ENCODE measurements at regions not wholly inside any gene's neighbourhood (a gene's known extent, or its start where the extent isn't known, plus 50 kb on each side); places are given as distances from the start of the nearest gene placed in this dataset.

- no peak overlapping the region for H3K14ac ChIP-seq (ENCODE audit: insufficient read length)
- H3K36me3 ChIP-seq (ENCODE audit: control insufficient read depth in 2 of 4, insufficient read depth in 4 of 4, low read length in 3 of 4): peaks cover 0 to 47% (median 13%) of the 10 kb centered on the region in 4 experiments; a peak in 4 of 8 replicates
- H2BK20ac ChIP-seq (ENCODE audit: low read length): no peak overlapping the region
- no peaks in the 10 kb centered on the region for H4K20me1 ChIP-seq (replicated peaks in 1 of 2; ENCODE audit: control insufficient read depth in 1 of 2, insufficient read depth in 2 of 2, low read length in 2 of 2)
- no peak overlapping the region for H3K4ac ChIP-seq (replicated peaks; ENCODE audit: insufficient read length, low read depth, low read length)
- H3K27me3 ChIP-seq (replicated peaks in 1 of 4; ENCODE audit: control insufficient read depth in 3 of 4, extremely low read depth in 1 of 4, insufficient read depth in 3 of 4, low read length in 3 of 4): no peaks in the 10 kb centered on the region
- TF ChIP-seq TCF12 (IDR thresholded peaks at IDR 0.05; ENCODE audit: low read depth, low read length) (no peak), CEBPB (IDR thresholded peaks at IDR 0.05; ENCODE audit: low read depth, low read length) (no peak), MAFK (IDR thresholded peaks at IDR 0.05; ENCODE audit: low read depth, low read length) (no peak), EZH2 (IDR thresholded peaks at IDR 0.05; ENCODE audit: low read depth, low read length, severe bottlenecking) (no peak), SUZ12 (IDR thresholded peaks at IDR 0.05; ENCODE audit: low read length) (no peak), SAP30 (IDR thresholded peaks at IDR 0.05; ENCODE audit: insufficient read depth, insufficient replicate concordance, low read length) (no peak), USF2 (IDR thresholded peaks at IDR 0.05; ENCODE audit: low read length) (no peak), ATF2 (IDR thresholded peaks at IDR 0.05; ENCODE audit: low read length) (no peak), TAF7 (optimal IDR thresholded peaks at IDR 0.05; ENCODE audit: borderline replicate concordance, low read depth, low read length) (no peak), JUN (IDR thresholded peaks at IDR 0.05; ENCODE audit: low read depth, low read length) (no peak)
- H3K9ac ChIP-seq (replicated peaks in 1 of 4; ENCODE audit: extremely low read depth in 1 of 4, low read depth in 3 of 4, low read length in 3 of 4): no peak overlapping the region
- no peaks in the 10 kb centered on the region for H3K79me1 ChIP-seq (ENCODE audit: low read depth, low read length)
- H4K91ac ChIP-seq (replicated peaks; ENCODE audit: insufficient read length, low read length): no peak overlapping the region
- no peak overlapping the region for H3K56ac ChIP-seq (replicated peaks; ENCODE audit: insufficient read length, low read depth, low read length)
- no peak overlapping the region for H3K4me3 ChIP-seq (ENCODE audit: extremely low read depth in 1 of 4, insufficient read depth in 2 of 4, low read depth in 3 of 4, low read length in 4 of 4)
- H2BK12ac ChIP-seq (ENCODE audit: low read depth, low read length): no peak overlapping the region
- no peak overlapping the region for H3K4me2 ChIP-seq (ENCODE audit: insufficient read depth in 1 of 2, low read depth in 2 of 2, low read length in 2 of 2)
- H3K18ac ChIP-seq (ENCODE audit: extremely low read depth, low read length): no peak overlapping the region
- no peak overlapping the region for H2BK5ac ChIP-seq (ENCODE audit: low read depth, low read length)
- no peaks in the 10 kb centered on the region for H3K79me2 ChIP-seq (ENCODE audit: control insufficient read depth in 1 of 2, insufficient read depth in 2 of 2, low read length in 2 of 2)
- FAIRE-seq: no peak
- peaks cover 6 to 14% of the 10 kb centered on the region in 2 experiments; a peak in 1 of 4 replicates for H3K9me3 ChIP-seq (ENCODE audit: insufficient read depth in 2 of 2, low read depth in 1 of 2, low read length in 1 of 2)
- no peak overlapping the region for H2BK120ac ChIP-seq (replicated peaks; ENCODE audit: low read depth, low read length)
- no peak overlapping the region for H2AK5ac ChIP-seq (ENCODE audit: low read depth, low read length)
- H4K8ac ChIP-seq (ENCODE audit: extremely low read depth, insufficient read depth, low read length): no peak overlapping the region
- H3K23ac ChIP-seq (ENCODE audit: insufficient read length): no peak overlapping the region
- no peak overlapping the region for H2AFZ ChIP-seq (ENCODE audit: low read length)
- H3K27ac ChIP-seq (ENCODE audit: low read depth, low read length): no peak overlapping the region
- no peak for DNase-seq (ENCODE audit: low read depth in 1 of 2, low spot score in 2 of 2)
- 90% methylated on average over 3 of the region's 3 CpGs; no CpG with 5 or more reads in 1 of the 2 experiments for WGBS, 2 experiments (ENCODE audit: extremely low coverage in 1 of 2, insufficient coverage in 1 of 2, insufficient read length in 1 of 2, insufficient replicate concordance in 2 of 2, low coverage in 1 of 2, low lambda C conversion rate in 2 of 2, missing lambda C conversion rate in 1 of 2)
- H4K5ac ChIP-seq (ENCODE audit: insufficient read length, low read depth, low read length): no peak overlapping the region
- POLR2A ChIA-PET (ENCODE audit: partially characterized antibody): no interaction called here
- H2BK15ac ChIP-seq (ENCODE audit: low read length): no peak overlapping the region
- no peaks in the 10 kb centered on the region for H3K23me2 ChIP-seq (ENCODE audit: low read depth, low read length)
- CTCF ChIA-PET (ENCODE audit: partially characterized antibody): interaction anchor here (4.2 kb wide), 1 partner anchor 20 kb away, joined by 18 read pairs; no protein-coding TSS in a partner anchor
- no peaks in the 10 kb centered on the region for H3K4me1 ChIP-seq (replicated peaks in 1 of 4; ENCODE audit: control insufficient read depth in 3 of 4, insufficient read depth in 4 of 4, low read length in 3 of 4)
Observed at GRCh38 chr3:63116922-63117321, 161.2 kb upstream of the SYNPR start.
